ENCODE measurements at regions not wholly inside any gene's neighbourhood (a gene's known extent, or its start where the extent isn't known, plus 50 kb on each side); places are given as distances from the start of the nearest gene placed in this dataset.

GRCh38 chr16:5633845-5634440 lies 536.3 kb upstream of the EEF2KMT start:
- Histone ChIP-seq H3K4me3 (ENCODE audit: severe bottlenecking) (no peak overlapping the region), H3K27ac (ENCODE audit: poor library complexity, severe bottlenecking) (no peak overlapping the region), H3K36me3 (ENCODE audit: low read depth) (no peaks in the 10 kb centered on the region), H3K9me3 (ENCODE audit: severe bottlenecking) (no peaks in the 10 kb centered on the region), H3K4me1 (ENCODE audit: insufficient read depth, poor library complexity, severe bottlenecking) (no peaks in the 10 kb centered on the region), H3K27me3 (ENCODE audit: insufficient read depth, poor library complexity, severe bottlenecking) (no peaks in the 10 kb centered on the region)
- no peak for ATAC-seq (ENCODE audit: low read depth)
- TF ChIP-seq CTCF (IDR thresholded peaks at IDR 0.05; ENCODE audit: poor library complexity, severe bottlenecking), result peak; percentile 63
- DNase-seq (ENCODE audit: low spot score), result no peak

DNA sequence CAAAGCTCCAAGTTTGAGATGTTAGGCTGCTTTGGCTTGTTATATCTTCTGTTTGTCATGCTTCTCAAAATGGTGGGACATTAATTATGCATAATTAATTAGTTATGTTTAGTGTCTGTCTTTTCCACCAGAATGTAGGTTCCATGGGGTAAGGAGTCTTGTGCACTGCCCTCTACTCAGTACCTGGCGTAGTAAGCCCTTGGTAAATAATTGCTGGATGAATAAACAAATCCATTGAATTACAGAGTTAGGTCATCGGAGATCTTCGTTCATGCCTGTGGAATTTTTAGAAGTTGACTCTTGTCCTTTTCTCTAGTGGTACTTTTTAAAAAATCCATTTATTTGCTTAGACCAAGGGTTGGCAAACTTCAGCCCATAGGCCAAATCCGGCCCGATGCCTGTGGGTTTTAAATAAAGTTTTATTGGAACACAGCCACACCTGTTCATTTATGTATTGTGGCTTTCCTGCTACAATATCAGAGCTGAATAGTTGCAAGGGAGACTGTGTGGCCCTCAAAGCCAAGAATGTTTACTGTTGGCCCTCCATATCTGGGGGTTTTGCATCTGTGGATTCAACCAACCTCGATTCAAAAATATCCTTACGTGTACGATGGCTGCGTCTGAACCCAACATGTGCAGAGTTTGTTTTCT lies 524.8 kb upstream of the EEF2KMT start:
- ATAC-seq (ENCODE audit: low read depth) (no peak), DNase-seq (ENCODE audit: low spot score) (no peak)
- Histone ChIP-seq H3K4me1 (ENCODE audit: insufficient read depth, poor library complexity, severe bottlenecking) (no peaks in the 10 kb centered on the region), H3K4me3 (ENCODE audit: severe bottlenecking) (no peak overlapping the region), H3K27me3 (ENCODE audit: insufficient read depth, poor library complexity, severe bottlenecking) (no peaks in the 10 kb centered on the region), H3K27ac (ENCODE audit: poor library complexity, severe bottlenecking) (no peak overlapping the region), H3K9me3 (ENCODE audit: severe bottlenecking) (no peaks in the 10 kb centered on the region), H3K36me3 (ENCODE audit: low read depth) (no peaks in the 10 kb centered on the region)
- no peak for TF ChIP-seq CTCF (IDR thresholded peaks at IDR 0.05; ENCODE audit: poor library complexity, severe bottlenecking)

DNA sequence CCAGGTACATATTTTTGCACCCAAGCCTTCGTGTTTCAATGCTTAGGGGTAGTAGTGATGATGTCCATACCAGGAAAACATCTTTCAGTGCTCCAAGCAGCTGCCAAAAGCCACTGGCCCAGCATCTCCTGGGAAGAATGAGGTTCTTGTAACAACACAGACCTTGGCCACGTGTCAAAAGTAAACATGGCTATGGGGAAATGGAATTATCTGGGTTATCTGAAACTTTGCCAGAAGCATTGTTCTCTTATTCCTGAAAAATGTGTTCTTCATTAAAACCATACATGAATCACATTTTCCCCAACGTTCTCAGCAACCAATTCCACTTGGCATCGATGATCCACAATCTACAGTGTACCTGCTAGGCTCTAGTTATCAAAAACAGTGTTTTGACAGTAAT lies 524.2 kb upstream of the EEF2KMT start:
- DNase-seq (ENCODE audit: low spot score), result no peak
- no peak for ATAC-seq (ENCODE audit: low read depth)
- H3K36me3 ChIP-seq (ENCODE audit: low read depth), result no peaks in the 10 kb centered on the region
- no peak overlapping the region for H3K4me3 ChIP-seq (ENCODE audit: severe bottlenecking)
- no peaks in the 10 kb centered on the region for H3K9me3 ChIP-seq (ENCODE audit: severe bottlenecking)
- H3K27me3 ChIP-seq (ENCODE audit: insufficient read depth, poor library complexity, severe bottlenecking), result no peaks in the 10 kb centered on the region
- no peak for TF ChIP-seq CTCF (IDR thresholded peaks at IDR 0.05; ENCODE audit: poor library complexity, severe bottlenecking)
- no peaks in the 10 kb centered on the region for H3K4me1 ChIP-seq (ENCODE audit: insufficient read depth, poor library complexity, severe bottlenecking)
- H3K27ac ChIP-seq (ENCODE audit: poor library complexity, severe bottlenecking), result no peak overlapping the region

- Histone ChIP-seq H3K4me3 (ENCODE audit: severe bottlenecking) (no peak overlapping the region), H3K36me3 (ENCODE audit: low read depth) (no peaks in the 10 kb centered on the region), H3K27ac (ENCODE audit: poor library complexity, severe bottlenecking) (no peak overlapping the region), H3K4me1 (ENCODE audit: insufficient read depth, poor library complexity, severe bottlenecking) (no peaks in the 10 kb centered on the region), H3K27me3 (ENCODE audit: insufficient read depth, poor library complexity, severe bottlenecking) (no peaks in the 10 kb centered on the region), H3K9me3 (ENCODE audit: severe bottlenecking) (no peaks in the 10 kb centered on the region)
- ATAC-seq (ENCODE audit: low read depth), result no peak
- DNase-seq (ENCODE audit: low spot score), result no peak
- no peak for TF ChIP-seq CTCF (IDR thresholded peaks at IDR 0.05; ENCODE audit: poor library complexity, severe bottlenecking)
Observed at GRCh38 chr16:5619304-5619703, 521.7 kb upstream of the EEF2KMT start.

- Histone ChIP-seq H3K4me1 (ENCODE audit: insufficient read depth, poor library complexity, severe bottlenecking) (no peaks in the 10 kb centered on the region), H3K4me3 (ENCODE audit: severe bottlenecking) (no peak overlapping the region), H3K27me3 (ENCODE audit: insufficient read depth, poor library complexity, severe bottlenecking) (no peaks in the 10 kb centered on the region), H3K36me3 (ENCODE audit: low read depth) (no peaks in the 10 kb centered on the region), H3K27ac (ENCODE audit: poor library complexity, severe bottlenecking) (no peak overlapping the region), H3K9me3 (ENCODE audit: severe bottlenecking) (no peaks in the 10 kb centered on the region)
- no peak for TF ChIP-seq CTCF (IDR thresholded peaks at IDR 0.05; ENCODE audit: poor library complexity, severe bottlenecking)
- no peak for ATAC-seq (ENCODE audit: low read depth)
- no peak for DNase-seq (ENCODE audit: low spot score)
Observed at GRCh38 chr16:5616841-5617240, 519.2 kb upstream of the EEF2KMT start.
